LoVo (cell line): ENCODE measurements at regions not wholly inside any gene's neighbourhood (a gene's known extent, or its start where the extent isn't known, plus 50 kb on each side); places are given as distances from the start of the nearest gene placed in this dataset.
"Not testable (repeated sequence)": the region's sequence is repeated elsewhere in the genome, so short reads cannot be mapped to it uniquely, and the experiment has no call there.

Experiments
- DNase-seq: peaks from one replicate; pipeline ENCODE4 v3.0.0-alpha.2; 2016; ENCODE audit warnings: low spot score

DNA sequence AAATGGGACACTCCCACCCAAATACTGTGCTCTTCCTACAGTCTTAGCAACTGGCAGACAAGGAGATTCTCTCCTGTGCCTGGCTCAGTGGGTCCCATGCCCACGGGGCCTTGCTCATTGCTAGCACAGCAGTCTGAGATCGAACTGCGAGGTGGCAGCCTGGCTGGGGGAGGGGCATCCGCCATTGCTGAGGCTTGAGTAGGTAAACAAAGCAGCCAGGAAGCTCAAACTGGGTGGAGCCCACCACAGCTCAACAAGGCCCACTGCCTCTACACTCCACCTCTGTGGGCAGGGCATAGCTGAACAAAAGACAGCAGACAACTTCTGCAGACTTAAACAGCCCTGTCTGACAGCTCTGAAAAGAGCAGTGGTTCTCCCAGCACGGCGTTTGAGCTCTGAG, 174.8 kb downstream of the COL12A1 start:
- DNase-seq = not testable (repeated sequence)

DNA sequence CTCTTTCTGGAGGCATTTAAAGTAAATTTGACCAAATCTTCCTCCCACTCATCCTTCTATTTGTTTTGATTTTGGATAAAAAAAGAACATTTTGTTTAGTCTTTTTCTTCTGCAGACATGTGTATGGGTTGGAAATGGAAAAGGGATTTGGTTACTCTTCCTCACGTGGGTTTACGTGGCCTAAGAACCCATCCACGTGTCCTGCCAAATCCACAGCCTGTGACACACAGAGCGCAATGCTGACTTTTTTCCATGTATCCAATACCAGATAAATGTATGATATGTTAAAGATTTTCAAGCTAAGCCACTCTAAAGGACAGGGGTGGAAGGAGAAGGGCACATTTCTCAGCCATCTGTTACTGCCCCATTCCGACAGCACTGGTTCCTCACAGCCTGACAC, 176.5 kb downstream of the COL12A1 start:
- no peak for DNase-seq

DNA sequence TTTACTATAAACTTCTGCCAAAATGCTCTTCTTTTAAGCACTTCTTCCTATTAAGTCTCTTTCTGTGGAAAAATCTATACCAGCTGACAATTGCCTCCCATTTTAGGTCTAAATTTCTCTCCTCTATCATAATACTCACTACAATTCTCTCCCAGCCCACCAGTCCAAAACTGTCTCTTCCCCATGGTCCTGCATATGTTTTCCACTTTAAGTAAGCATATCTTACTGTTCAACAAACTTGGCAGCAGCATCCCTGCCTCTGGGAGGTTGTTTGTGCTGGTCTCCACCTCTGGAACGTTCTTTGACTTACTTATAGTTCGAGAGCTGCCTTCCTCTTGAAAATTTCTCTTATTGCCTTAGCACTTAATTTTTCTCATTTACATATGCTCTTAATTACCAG, 180.5 kb downstream of the COL12A1 start:
- DNase-seq = no peak

DNA sequence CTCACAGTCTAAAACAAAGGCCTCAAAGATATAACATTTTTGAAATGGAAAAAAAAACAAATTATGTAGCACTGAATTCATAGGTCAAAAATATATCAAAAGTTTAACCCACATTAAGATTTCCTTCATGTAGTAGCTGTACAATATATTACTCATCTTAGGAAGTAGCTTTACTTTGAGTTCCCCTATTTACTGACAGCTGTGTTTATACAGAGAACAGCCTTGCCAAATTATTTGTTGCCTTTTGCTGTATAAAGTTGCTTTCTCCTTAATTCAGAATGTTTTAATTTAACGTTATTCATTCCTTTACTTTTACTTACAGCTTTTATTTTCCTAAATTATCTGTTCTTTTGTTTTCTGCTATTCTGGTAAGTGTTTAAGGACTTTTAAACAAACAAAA, 181.0 kb downstream of the COL12A1 start:
- no peak for DNase-seq

DNA sequence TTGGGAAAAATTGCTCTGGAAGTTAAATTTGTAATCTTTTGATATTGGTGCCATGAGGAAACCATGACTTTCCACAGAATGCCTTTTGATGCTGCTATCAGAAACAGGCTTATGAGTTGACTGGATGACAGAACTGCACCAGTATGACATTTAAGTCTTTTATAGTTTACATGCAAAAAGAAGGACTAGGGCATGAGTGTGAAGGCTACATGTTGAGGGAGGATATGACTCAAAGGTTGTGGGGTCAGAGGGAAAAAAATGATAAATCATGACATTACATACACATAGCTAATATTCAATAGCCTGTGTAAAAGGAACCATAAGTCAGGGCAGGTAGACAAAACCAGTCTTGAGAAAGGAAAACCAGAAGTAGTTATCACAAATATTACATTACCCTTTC, 182.2 kb downstream of the COL12A1 start:
- DNase-seq = no peak

DNA sequence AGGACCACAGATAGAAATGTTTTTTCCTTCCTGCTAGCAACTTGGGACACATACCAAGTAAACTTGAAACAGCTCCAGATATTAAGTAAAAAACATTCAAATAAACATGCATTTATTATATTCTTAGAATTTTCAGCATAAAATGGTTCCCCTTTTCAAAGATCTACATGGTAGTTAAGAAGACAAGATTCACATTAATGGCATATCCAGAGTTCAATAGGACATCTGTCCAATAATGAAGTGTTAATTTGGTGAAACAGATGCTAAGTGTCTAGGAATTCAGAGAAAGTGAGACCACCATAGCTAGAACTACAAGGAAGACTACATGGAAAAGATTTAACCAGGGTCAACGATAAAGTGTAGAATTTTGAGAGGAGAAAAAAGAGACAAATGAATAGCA, 184.9 kb downstream of the COL12A1 start:
- no peak for DNase-seq

DNA sequence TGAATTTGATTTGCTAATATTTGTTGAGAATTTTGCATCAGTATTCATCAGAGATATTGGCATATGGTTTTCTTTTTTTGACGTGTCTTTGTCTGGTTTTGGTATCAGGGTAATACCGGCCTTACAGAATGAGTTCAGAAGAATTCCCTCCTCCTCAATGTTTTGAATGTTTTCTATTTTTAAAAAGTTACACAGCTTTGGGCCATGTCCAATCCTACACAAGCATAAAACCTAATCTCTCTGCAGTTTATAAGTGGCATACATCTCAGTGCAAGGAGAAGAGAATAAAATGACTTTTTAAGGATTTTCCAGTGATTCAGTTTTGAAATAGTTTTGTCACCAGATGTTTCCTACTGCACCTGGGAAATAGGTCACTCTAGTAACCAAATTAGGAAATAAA, 185.5 kb downstream of the COL12A1 start:
- no peak for DNase-seq

DNA sequence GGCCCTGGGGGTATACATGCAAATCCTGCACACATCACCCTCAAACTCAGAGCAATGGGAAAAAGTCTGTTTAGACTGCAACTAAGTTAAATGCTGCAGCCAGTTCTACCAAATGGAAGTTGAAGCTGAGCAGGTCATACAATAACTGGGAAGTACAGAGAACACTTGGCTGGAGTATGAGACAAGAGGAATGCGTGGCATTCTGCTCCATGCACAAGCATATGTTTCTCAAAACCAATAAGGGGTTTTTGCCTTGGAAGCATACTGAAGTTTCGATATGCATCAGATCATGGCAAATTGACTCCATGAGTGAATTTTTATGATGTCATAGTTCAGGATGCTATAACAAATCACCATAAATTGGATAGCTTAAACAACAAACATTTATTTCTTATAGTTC, 193.8 kb downstream of the COL12A1 start:
- no peak for DNase-seq

DNA sequence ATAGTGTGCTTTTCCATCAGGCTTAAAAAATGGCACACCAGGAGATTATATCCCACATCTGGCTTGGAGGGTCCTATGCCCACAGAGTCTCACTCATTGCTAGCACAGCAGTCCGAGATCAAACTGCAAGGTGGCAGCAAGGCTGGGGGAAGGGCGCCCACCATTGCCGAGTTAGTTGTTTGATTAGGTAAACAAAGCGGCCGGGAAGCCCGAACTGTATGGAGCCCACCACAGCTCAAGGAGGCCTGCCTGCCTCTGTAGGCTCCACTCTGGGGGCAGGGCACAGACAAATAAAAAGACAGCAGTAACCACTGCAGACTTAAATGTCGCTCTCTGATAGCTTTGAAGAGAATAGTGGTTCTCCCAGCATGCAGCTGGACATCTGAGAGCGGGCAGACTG, 201.9 kb downstream of the COL12A1 start:
- not testable (repeated sequence) for DNase-seq

DNA sequence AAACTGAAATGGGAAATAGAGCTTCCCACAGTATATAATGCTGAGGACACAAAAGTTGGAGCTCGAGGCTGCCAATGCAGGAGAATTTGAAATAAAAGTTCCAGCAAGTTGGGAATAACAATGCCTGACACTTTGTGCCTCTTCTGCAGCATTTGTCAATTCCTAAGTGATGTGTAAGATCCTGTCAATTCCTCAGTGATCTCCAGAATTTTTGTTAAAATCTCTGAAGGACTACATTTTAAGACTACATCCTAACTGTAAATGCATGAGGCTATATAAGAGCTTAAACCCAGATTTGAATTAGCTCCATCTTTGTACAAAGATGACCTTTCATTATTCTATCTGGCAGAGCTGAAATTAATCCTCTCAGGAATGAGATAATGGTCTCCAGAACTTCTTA, 208.2 kb downstream of the COL12A1 start:
- no peak for DNase-seq

DNA sequence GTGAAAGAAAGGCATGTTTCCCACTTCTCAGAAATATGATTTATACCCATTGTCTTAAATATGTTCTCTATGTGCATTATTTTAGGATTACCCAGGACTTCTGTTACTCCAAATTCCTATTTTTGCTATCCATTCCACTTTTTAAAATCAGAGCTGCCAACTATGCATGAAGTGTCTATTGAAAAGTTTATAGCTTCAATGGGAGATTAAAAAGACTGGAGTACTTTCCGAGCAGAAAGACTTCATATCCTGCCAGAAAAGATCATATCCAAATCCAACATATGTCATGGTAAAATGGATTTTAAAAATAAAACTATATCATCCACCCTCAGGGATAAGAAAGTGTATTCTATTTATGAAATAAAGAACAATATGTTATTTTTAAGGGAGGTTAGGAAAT, 212.7 kb downstream of the COL12A1 start:
- DNase-seq = no peak

DNA sequence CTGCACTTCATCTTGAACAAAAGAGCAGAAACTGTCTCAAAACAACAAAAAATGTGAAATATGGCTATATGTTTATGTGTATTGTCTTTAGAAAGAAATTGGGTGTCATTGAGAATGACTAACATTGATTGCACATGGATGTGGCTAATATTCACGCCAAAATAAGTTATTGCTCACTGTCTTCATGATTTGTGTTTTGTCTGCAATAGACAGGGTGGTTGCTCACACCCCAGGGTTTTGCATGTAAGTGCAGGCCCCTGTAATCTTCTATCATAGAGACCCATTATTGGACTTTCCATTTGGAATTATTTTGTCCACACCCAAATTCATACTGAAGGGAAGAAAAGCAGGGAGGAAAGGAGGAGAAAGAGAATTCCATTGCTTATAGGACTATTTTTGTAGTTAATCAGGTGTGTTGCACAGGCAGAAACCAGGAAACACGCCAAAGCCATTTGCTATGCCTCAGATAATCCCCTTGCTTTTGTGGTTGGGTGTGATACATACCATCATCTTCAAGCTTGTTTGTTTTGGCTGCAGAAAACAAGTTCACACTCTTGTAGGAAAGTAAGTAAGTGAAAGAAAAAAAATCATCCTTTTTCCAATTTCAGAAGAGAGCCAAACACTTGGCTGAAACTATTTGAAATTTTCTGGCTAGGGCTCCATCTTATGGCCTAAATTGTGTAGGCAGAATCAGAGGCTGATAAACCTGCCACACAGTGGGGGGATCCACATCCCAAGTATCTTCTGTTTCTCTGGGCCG, 214.1 kb downstream of the COL12A1 start:
- peak; percentile 25 for DNase-seq

DNA sequence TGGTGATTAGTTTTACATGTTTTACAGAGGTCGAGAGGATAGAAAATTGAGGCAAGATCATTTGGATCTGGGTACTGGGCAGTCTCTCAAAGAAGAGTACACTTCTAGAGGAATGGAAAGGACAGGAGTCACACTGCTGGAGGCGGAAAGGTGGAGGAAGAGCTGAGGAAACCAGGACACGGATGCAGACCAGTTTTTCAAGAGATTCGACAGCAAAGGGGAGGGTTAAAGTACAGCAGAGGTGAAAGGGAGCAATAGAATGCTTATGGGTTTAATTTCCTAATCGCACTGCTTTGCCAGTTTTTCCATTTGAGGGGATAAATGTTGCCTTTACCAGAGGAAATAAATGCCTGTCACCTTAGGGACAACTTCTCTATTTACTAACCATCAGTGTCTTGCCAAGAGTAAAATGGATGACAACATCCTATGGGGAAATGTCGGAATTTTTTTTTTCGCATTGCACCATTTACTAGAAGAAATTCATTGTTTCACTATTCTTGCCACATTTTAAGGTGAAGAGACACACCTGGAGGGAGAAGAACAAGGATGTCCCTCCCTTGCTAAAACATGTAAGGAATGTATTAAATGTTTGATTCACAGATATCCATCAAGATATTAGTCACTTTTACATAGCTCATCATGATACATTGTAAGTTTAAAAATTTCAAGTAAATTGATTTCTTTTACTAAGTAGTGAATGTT, 226.6 kb downstream of the COL12A1 start:
- no peak for DNase-seq

DNA sequence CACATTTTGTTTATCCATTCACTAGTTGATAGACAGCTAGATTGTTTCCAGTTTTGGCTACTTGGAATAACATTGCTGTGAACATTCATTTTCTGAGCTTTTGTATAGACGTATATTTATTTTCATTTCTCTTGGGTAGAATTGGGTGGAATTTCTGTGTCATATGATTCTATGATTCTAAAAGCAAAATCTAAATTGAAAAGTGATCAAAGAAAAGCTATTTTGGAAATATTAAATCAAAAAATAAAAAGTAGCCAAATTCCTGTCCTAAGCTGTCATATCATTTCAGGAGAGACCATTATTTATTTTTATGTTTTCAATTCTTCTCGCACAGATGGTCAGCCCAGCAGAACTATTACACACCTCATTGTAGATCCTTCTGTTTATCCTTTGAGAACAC, 229.2 kb downstream of the COL12A1 start:
- DNase-seq = no peak

DNA sequence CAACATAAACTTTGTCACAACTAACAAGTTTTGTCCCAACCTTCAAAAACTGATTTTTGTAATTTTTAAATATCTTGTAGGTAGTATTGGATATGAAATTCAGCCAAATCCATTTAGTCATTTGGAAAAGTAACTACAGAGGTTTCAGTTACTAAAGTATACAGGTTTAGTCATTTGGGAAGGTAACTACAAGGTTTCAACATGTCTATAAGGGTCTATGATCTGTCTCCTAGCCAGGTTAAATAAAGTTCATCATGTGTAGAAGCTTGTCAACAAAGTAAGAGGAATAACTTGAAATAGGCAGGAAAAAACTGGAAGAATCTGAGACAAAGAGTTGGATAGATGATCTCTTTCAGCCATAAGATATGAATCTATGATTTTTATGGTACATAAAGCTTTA, 229.8 kb downstream of the COL12A1 start:
- no peak for DNase-seq

DNA sequence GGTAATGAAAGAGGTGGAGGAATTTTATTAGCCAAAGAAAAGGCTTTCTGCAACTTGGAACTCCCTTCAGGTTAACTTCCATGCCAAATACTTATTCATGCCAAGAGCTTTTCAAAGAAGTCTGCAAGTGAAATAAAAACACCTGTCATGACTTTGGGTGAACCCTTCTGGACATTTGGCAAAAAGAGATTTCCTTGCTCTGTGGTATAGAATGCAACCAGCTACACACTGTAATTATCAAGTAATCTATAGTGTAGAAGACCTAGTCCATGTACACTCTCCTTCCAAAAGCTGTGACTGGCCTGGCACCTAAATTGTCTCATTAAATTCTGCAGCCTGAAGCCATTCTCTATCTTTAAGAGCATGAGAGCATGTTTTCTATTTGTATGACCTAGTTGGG, 232.3 kb downstream of the COL12A1 start:
- DNase-seq = no peak

DNA sequence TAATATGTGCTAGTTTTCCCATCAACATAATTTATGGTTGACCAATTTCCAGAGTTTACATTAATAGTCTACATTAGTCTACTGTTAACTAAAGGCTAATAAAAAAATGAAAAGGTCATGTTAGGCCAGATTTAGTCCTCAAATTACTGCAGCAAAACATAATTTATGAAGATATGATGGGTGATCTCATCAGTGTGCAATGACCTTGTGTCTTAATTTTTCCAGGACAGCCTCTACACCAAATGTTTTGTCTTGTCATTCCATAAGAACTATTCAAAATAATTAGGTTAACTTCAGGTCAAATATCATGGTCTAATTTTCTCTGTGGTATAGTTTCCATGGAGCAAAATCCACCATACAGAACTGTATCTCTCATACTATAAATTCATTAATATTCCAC, 234.2 kb downstream of the COL12A1 start:
- no peak for DNase-seq

DNA sequence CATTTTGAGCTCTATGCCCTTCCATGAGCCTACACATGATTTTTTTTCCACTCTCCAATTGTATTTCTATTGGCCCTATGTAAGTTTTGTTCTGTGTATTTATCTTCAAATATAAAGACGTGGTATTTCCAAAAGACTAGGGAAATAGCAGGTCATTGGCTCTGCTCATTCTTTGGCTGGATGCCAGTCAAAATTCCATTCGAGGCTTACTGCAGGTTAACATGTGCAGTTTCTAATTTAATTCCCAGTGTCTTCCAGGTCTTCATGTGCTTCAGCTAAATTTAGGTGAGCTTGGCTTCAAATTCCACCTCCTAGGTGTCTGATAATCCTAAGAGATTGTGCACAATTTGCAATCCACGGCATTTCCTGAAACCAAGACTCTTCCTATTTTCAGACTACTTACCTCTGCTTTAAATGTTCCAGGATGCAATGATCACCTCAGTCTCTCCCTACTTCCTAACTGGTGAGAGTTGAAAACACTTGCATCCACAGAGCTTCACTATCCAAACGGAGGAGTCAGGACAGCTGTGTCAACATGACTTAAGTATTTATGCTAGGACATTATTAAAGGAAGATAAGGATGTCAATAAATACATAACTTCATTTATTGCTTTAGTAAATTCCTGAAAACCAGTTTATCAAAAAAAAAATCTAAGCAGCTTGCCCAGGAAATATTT, 236.1 kb downstream of the COL12A1 start:
- DNase-seq = no peak

DNA sequence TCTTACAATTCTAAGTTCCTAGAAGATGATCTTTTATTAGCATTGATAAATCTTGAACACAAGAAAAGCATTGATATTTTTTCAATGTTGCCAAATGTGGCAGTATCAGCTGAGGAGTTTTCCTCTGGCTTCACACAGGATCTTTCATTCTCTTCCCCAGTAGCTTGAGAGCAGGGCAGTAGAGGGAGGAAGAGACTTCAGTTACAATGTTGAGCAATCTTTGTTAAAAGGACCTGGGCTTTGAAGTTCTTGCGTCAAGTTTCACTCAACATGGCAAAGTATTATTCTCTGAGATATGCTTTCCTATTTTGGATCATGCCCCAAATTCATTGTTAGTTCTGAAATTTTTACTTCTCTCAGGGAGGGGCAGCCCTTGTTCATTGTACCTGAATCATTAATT, 238.0 kb downstream of the COL12A1 start:
- no peak for DNase-seq

DNA sequence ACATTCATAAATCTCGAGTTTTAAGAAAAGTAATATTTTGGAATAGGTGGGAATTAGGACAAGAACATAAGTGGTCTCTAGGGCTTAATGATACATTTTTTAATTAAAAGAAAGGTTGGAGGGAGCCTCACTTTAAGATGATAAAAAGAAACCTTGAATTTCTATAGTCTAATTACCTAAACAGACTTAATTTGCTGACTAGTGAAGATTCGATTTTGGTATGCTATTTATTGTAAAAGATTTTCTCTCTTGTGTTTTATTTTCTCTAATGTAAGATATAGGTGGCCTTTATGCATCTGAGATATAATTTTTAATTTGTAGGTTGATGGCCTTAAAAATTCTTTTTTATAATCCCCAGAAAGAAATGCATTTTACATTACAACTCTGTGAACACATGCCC, 239.1 kb downstream of the COL12A1 start:
- no peak for DNase-seq

DNA sequence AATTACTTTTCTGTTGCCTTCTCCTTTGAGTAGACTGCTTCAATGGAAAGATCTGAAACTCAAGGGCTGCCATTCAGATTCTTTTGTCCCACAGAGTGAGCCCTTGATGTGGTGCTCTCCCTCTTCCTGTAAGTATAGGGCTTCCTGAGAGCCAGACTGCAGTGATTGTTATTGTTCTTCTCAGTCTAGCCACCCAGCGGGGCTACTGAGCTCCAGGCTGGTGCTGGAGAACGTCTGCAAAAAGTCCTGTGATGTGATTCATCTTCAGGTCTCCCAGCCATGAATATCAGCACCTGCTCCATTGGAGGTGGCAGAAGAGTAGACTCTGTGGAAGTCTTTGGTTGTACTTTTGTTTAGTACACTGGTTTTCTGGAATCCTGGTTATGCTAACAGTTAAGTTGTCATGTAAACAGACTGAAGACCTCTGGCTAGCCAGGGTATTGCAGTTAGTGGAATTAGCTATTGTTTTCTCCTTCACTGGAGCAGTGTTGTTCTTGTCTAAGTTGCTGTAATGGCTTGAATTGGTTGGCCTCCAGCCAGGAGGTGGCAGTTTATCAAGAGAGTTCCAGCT, 240.9 kb downstream of the COL12A1 start:
- DNase-seq = no peak

DNA sequence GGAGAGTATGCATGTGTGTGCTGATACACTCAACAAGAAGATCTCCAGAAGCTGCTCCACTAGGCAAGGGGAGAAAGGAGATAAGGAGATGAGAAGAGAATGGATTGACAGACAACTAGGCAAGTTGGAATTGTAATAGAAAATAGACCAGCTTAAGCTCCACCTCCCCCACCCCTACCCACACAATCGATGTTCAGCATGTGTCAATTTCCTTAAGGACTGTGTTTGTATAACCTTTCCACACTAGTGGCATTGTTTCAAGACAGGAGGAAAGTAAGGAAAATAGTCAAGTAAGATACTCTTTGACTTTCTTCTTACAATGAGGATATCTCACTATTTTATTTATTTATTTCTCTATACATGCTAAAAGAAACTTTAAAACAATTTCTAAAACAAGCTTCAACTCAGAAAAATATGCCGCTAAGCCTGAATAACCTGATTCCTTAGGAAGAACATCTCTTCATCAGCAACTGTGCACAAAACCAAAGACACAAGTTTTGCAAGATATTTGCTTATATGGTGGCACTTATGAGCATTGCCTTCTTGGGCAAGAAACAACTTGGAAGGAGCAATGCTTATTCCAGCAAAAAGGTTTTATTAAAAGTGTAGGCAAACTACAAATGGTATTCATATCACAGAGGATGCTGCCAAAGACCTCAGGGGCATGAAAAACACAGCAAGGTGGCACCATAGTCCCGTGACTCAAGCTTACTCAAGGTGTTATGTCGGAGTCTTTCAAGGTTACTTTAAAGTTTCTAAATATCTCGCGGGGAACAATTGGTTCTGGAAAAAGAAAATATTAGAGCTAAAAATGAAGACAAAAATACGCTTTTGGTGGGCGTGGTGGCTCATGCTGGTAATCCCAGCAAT, 249.1 kb downstream of the COL12A1 start:
- no peak for DNase-seq
